Type B pancreatic cell (in vitro differentiated cells): ENCODE measurements at regions not wholly inside any gene's neighbourhood (a gene's known extent, or its start where the extent isn't known, plus 50 kb on each side); places are given as distances from the start of the nearest gene placed in this dataset.
"Not testable (repeated sequence)": the region's sequence is repeated elsewhere in the genome, so short reads cannot be mapped to it uniquely, and the experiment has no call there.

Experiments used
- DNase-seq: peaks from one replicate; pipeline ENCODE4 v3.0.0; 2021; ENCODE audit warnings: mixed read lengths; ENCODE audit not compliant: unreplicated experiment; ENCODE audit errors: extremely low spot score
- H3K27ac Mint-ChIP-seq: 2 replicates; pipeline ENCODE4 v1.8.0; 2021; ENCODE audit warnings: mild to moderate bottlenecking, mixed read lengths
- H3K27me3 Mint-ChIP-seq: 2 replicates; pipeline ENCODE4 v1.8.0; 2021; ENCODE audit warnings: mixed read lengths
- H3K36me3 Mint-ChIP-seq: 2 replicates; pipeline ENCODE4 v1.8.0; 2021; ENCODE audit warnings: mixed read lengths
- H3K4me1 Mint-ChIP-seq: one replicate; pipeline ENCODE4 v1.8.0; 2021; ENCODE audit warnings: mixed read lengths; ENCODE audit not compliant: unreplicated experiment
- H3K4me3 Mint-ChIP-seq: 2 replicates; pipeline ENCODE4 v1.8.0; 2021; ENCODE audit warnings: mild to moderate bottlenecking, mixed read lengths
- H3K9me3 Mint-ChIP-seq: 2 replicates; pipeline ENCODE4 v1.8.0; 2021; ENCODE audit warnings: mixed read lengths
- CTCF ChIP-seq: fragments of 200-600 bp; sonication (generic); conservative IDR thresholded peaks from 2 replicates; pipeline ENCODE4 v1.5.0; 2021; ENCODE audit warnings: antibody characterized with exemption, mild to moderate bottlenecking

GRCh38 chr9:19895006-19895405 lies 106.2 kb upstream of the SLC24A2 start:
- no peaks in the 10 kb centered on the region for H3K4me1 Mint-ChIP-seq
- no peak for TF ChIP-seq CTCF
- no peak overlapping the region for H3K27ac Mint-ChIP-seq

DNA sequence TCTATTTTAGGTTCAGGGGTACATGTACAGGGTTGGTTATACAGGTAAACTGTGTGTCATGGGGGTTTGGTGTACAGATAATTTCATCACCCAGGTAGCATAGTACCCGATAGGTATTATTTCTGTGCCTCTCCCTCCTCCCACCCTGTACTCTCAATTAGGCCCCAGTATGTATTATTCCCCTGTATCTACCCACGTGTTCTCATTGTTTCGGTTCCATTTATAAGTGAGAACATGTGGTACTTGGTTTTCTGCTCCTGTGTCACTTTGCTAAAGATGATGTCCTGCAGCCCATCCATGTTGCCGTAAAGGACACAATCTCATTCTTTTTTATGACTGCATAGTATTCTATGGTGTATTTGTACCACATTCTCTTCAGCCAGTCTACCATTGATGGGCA lies 96.8 kb upstream of the SLC24A2 start:
- H3K4me3 Mint-ChIP-seq, result no peak overlapping the region
- H3K36me3 Mint-ChIP-seq, result no peaks in the 10 kb centered on the region
- H3K9me3 Mint-ChIP-seq, result no peaks in the 10 kb centered on the region
- H3K27ac Mint-ChIP-seq, result no peak overlapping the region
- no peak for DNase-seq
- no peak for TF ChIP-seq CTCF
- H3K27me3 Mint-ChIP-seq, result no peaks in the 10 kb centered on the region
- H3K4me1 Mint-ChIP-seq, result no peaks in the 10 kb centered on the region

More at GRCh38 chr9:19895006-19895405, 106.2 kb upstream of the SLC24A2 start:
- no peaks in the 10 kb centered on the region for H3K36me3 Mint-ChIP-seq
- H3K4me3 Mint-ChIP-seq, result no peak overlapping the region
- DNase-seq, result no peak
- no peaks in the 10 kb centered on the region for H3K27me3 Mint-ChIP-seq
- H3K9me3 Mint-ChIP-seq, result no peaks in the 10 kb centered on the region

- Mint-ChIP-seq H3K9me3 (no peaks in the 10 kb centered on the region), H3K27ac (no peak overlapping the region), H3K36me3 (no peaks in the 10 kb centered on the region), H3K4me1 (no peaks in the 10 kb centered on the region), H3K4me3 (no peak overlapping the region), H3K27me3 (peaks cover 8% of the 10 kb centered on the region)
- no peak for TF ChIP-seq CTCF
- DNase-seq, result no peak
These were observed 90.2 kb upstream of the SLC24A2 start for GRCh38 chr9:19879062-19879461.

GRCh38 chr9:19876569-19877316 lies 87.9 kb upstream of the SLC24A2 start:
- Mint-ChIP-seq H3K4me3 (no peak overlapping the region), H3K36me3 (no peaks in the 10 kb centered on the region), H3K27ac (no peak overlapping the region), H3K4me1 (no peaks in the 10 kb centered on the region), H3K27me3 (peaks cover 8% of the 10 kb centered on the region), H3K9me3 (no peaks in the 10 kb centered on the region)
- DNase-seq, result no peak
- no peak for TF ChIP-seq CTCF

GRCh38 chr9:19875291-19875920 lies 86.6 kb upstream of the SLC24A2 start:
- Mint-ChIP-seq H3K36me3 (no peaks in the 10 kb centered on the region), H3K4me1 (no peaks in the 10 kb centered on the region), H3K4me3 (no peak overlapping the region), H3K9me3 (no peaks in the 10 kb centered on the region), H3K27me3 (peaks cover 8% of the 10 kb centered on the region), H3K27ac (no peak overlapping the region)
- no peak for DNase-seq
- TF ChIP-seq CTCF, result no peak

GRCh38 chr9:19873188-19873587 lies 84.4 kb upstream of the SLC24A2 start:
- H3K27me3 Mint-ChIP-seq, result not testable (repeated sequence)

More at GRCh38 chr9:19873188-19873587, 84.4 kb upstream of the SLC24A2 start:
- not testable (repeated sequence) for H3K27ac Mint-ChIP-seq, H3K9me3 Mint-ChIP-seq, DNase-seq, H3K36me3 Mint-ChIP-seq, H3K4me1 Mint-ChIP-seq, H3K4me3 Mint-ChIP-seq
